Fibroblast of pulmonary artery (primary cell): ENCODE measurements at regions not wholly inside any gene's neighbourhood (a gene's known extent, or its start where the extent isn't known, plus 50 kb on each side); places are given as distances from the start of the nearest gene placed in this dataset.

ENCODE experiments used
- DNase-seq: peaks from one replicate; pipeline ENCODE4 v3.0.0-alpha.2; 2010; ENCODE audit warnings: low read depth
- H3K4me3 ChIP-seq: replicated peaks from 2 replicates; pipeline ENCODE4 v1.5.1; 2011; ENCODE audit warnings: low read depth, mild to moderate bottlenecking, control low read depth, low read length, moderate library complexity
- CTCF ChIP-seq: IDR thresholded peaks from 2 replicates; pipeline ENCODE4 v1.5.1; 2011; ENCODE audit warnings: mild to moderate bottlenecking, control low read depth, low read length, inconsistent platforms; ENCODE audit errors: missing control alignments

DNA sequence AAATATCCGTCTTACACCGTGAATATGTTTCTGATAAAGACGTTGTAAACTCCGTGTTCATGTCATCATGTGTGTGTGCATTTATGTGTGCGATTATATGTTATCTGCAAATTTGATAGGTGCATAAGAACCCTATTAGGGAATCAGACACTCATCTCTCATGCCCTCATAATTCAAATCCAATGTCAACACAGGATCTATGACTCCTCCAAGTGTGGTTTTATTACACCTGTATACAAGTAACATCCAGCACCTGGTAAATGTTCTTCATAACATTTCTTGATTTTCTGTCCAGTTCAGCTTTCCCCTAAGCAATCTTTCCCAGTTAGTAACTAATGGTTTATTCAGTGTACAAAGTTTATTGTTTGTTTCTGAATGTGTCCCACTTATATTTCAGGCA is 681.9 kb downstream of the CDH11 start:
- no peak overlapping the region for H3K4me3 ChIP-seq
- no peak for TF ChIP-seq CTCF
- DNase-seq: no peak

DNA sequence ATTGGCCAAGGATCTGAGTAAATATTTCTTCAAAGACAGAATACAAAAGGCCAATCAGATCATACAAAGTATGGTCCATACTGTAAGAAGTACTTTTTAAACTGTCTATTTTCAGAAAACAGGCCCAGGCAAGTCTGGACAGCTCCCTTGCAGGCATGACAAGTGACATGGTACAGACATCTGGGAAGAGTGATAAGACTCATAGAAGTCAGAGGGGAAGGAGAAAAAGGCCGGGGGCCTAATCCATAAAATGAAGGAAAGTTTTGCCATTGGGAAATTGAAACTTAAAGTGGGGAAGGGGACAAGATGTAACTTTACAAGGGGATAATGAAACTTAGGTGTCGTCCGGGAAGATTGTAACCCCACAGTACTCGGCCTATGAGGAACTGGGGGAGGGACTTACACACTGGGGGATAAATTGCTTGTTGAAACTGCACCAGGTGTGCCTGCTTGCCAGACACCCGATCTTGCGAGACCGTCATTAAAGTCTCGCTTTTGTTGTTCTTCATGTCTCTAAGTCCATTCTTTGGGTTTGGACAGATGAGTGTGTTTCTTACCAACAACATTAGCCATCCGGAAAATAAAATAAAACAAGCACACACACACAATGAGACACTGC is 684.0 kb downstream of the CDH11 start:
- DNase-seq: no peak
- no peak for TF ChIP-seq CTCF
- no peak overlapping the region for H3K4me3 ChIP-seq

GRCh38 chr16:64434526-64435069 is 687.3 kb downstream of the CDH11 start:
- no peak for TF ChIP-seq CTCF
- no peak for DNase-seq
- no peak overlapping the region for H3K4me3 ChIP-seq

DNA sequence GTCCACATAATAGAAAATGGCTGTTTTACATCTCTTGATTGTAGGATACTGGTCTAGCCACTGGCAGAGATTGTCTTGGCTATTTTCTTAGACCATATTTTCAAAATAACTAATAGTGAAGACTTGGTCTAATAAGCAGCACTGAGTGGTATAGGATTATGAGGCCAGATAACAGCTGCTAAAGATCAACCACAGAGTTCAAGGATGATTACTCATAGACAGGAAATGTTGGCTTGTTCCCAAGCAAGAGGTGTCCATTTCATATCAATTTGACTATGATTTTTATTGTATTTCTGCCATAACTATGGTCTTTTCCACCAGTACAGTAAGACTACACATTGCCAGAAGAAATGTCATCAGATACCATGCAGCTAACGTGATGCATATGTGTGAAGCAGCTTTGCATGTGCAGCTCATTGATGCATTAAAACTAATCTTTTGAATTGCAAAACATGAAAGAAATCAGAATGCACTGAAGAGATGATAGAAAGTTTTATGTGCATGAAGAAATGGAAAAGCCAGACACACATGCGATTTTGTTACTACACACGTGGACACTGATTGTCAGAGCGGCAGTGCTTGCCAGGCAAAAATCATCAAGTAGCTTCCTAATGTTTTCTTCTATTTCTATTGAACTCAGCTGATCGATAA is 693.3 kb downstream of the CDH11 start:
- peak; percentile 64 for DNase-seq
- no peak overlapping the region for H3K4me3 ChIP-seq
- TF ChIP-seq CTCF: no peak

DNA sequence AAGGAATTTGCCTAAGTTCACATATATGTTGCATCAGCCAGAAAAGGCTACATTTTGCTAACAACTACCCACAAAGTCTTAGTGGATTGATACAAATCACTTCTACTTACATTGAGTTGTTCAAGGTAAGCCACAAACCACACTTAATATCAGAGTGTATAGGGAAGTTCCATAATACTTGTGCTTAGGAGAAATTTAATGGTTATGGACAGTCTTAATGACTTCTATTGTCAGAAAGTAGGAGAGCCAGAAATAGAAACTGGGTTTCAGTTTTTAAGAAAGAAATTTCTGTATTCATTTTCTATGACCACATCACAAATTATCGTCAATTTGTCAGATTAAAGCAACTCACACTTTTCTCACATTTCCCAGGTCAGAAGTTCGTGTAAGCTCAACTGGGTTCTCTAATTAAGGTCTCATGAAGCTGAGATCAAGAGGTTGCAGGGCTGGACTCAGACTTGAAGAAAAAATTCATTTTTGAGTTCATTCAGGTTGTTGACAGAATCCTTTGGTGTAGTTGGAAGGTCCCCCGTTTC is 695.7 kb downstream of the CDH11 start:
- DNase-seq: no peak
- TF ChIP-seq CTCF: no peak

GRCh38 chr16:64425381-64425780 is 696.5 kb downstream of the CDH11 start:
- no peak for TF ChIP-seq CTCF
- no peak overlapping the region for H3K4me3 ChIP-seq
- no peak for DNase-seq

More for the DNA sequence above, 695.7 kb downstream of the CDH11 start:
- H3K4me3 ChIP-seq: no peak overlapping the region

DNA sequence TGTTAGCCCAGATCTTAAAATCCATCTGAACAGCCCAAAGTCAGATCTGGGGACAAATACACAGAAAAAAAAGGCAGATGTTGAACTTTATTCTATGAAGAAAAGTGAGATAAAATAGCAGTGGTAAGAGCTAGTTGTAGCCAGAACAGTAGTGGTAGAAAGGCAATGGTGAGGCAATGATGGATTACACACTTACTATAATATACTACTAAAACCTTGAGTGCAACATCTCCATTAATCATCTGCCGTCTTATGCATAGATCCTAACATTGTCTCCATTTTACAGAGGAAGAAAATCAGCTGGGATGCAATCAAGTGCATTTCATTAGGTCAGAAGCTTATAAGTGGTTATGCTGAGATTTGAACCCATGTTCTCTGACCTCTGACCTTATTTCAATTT is 699.6 kb downstream of the CDH11 start:
- DNase-seq: no peak
- no peak for TF ChIP-seq CTCF
- H3K4me3 ChIP-seq: no peak overlapping the region
